HG02642 (cell line): ENCODE measurements at regions not wholly inside any gene's neighbourhood (a gene's known extent, or its start where the extent isn't known, plus 50 kb on each side); places are given as distances from the start of the nearest gene placed in this dataset.

ENCODE experiments used
- ATAC-seq: cut with Tn5 transposase; IDR thresholded peaks from one replicate; pipeline ENCODE4 v1.9.1; 2021; ENCODE audit warnings: mild to moderate bottlenecking; ENCODE audit not compliant: unreplicated experiment, poor library complexity

- ATAC-seq = no peak
These were observed 87.0 kb downstream of the YTHDF1 start for GRCh38 chr20:63128956-63129355.

- no peak for ATAC-seq
These were observed 87.6 kb downstream of the YTHDF1 start for GRCh38 chr20:63128367-63128766.

- no peak for ATAC-seq
These were observed 88.1 kb downstream of the YTHDF1 start for GRCh38 chr20:63127700-63128364.

- no peak for ATAC-seq
These were observed 88.8 kb downstream of the YTHDF1 start for GRCh38 chr20:63126876-63127699.

DNA sequence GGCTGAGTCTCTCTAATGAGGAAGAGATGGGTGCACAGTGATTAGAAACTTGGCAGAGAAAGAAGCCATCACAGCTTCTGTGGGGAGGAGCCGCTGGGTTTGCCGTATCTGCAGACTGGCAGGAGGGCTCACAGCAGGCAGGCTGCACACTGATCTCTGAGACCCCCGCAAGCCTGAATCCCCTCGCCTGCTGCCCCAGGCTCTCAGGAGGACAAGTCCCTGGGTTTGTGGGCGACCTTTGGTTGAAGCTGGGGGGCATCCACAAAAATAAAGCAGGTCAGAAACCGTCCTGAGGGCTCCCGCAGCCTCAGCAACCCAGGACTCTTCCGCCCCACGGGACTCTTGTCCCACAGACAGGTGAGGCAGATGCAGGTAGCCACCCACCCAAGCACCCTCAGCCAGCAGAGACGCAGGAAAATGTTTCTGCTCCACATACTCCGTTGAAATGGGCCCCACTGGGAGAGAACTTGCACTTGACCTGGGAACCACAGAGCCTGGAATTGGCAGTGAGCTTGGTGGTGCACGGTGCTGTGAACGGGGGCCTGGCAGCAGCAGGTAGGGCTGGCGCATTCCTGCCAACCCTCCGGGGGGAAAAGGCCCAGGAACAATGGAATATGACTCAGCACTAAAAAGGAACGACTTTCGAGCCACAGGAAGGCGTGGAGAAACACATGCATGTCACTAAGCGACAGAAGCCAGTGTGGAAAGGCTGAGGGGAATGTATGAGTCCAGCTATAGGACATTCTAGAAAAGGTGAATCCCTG, 89.9 kb downstream of the YTHDF1 start:
- ATAC-seq = no peak

DNA sequence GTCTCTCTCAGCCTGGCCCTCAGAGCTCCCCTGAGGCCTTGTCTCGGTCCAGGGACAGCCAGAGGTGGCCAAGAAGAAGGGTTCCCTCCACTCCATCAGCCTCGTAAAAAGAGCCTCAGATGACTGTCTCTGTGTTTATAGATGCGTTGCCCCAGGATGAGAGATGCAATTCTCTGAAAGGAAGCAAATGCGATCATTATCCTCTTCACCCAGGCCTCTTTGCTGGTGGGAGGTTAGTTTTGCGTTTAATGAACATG, 90.4 kb downstream of the YTHDF1 start:
- no peak for ATAC-seq

- ATAC-seq = no peak
These were observed 91.0 kb downstream of the YTHDF1 start for GRCh38 chr20:63124782-63125580.

DNA sequence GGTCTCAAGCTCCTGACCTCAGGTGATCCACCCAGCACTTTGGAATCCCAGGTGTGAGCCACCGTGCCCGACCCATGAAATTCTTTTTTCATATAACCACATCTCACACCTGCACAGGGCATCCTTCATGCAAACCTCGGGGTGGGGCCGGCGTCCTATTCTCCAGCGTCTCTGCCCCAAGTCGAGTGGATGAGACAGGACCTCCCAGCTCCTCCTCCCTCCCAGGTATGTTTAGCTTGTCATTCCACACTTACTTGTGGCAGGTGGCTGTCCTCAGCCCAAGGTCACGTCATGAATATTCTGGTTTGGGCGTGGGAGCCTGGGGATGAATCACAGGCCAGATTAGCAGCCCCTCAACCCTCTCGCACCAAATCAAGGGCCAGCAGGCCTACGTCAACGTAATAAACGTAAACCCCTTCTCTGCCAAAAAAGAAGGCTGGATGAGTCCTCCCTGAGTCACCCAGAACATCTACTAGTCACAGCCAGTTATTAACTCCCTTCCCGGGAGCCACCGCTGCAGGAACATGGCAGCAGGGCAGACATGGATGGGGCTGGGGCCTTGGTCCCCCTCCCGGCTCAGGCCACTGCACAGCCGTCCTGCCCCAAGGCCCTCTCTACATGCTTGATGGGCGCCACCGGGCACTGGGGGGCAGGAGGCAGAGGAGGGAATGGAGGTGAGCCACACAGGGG, 91.7 kb downstream of the YTHDF1 start:
- no peak for ATAC-seq

- ATAC-seq = no peak
These were observed 92.6 kb downstream of the YTHDF1 start for GRCh38 chr20:63123331-63123741.

DNA sequence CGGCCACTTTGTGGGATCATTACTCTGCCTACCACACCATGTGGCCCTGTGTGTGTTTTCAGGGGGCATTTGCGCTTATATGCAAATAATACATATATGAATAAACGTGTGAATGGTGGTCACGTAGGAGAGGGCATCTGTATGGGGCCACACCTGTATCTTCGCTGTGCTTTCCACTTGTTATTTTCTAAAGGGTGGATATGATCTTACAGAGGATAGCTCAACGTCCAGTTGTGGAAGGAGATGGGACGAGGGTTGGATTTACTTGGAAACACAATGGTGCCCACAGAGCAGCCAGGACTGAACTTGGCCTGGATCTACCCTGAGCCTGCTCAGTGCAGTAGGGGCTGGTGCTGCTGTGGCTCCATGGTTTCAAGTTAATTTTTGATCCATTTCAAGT, 93.3 kb downstream of the YTHDF1 start:
- ATAC-seq = no peak

DNA sequence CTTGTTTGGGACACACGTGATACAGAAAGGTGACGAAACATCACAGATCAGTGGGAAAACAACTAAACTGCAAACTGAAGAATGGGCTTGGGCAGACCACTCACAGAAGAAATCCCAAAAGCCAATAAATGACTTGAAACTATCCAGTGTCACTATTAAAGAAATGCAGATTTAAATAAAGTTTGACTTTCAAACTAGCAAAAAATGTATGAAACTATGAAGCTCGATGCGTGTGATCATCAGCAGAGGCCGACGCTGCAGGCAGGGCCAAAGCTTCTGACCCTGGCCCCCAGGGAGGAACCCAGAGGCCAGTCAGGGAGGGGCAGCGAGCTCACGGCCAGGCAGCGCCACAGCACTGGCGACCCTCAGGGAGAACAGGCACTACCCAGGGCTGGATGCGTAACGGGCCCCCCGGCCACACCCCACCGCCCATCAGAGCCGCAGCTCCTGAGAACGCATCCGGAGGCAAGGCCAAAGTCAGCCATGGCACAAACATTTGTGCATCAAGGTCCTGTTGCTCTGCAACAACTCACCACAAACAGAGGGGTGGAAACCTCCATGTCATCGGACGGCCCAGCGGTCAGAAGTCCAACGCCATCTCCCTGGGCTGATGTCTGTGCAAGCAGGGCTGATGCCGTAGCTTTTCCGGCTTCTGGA, 94.1 kb downstream of the YTHDF1 start:
- no peak for ATAC-seq

- ATAC-seq = no peak
These were observed 94.7 kb downstream of the YTHDF1 start for GRCh38 chr20:63121246-63121645.

GRCh38 chr20:63120808-63121090, 95.2 kb downstream of the YTHDF1 start:
- no peak for ATAC-seq

GRCh38 chr20:63119963-63120807, 95.7 kb downstream of the YTHDF1 start:
- no peak for ATAC-seq

GRCh38 chr20:63119121-63119962, 96.6 kb downstream of the YTHDF1 start:
- no peak for ATAC-seq

DNA sequence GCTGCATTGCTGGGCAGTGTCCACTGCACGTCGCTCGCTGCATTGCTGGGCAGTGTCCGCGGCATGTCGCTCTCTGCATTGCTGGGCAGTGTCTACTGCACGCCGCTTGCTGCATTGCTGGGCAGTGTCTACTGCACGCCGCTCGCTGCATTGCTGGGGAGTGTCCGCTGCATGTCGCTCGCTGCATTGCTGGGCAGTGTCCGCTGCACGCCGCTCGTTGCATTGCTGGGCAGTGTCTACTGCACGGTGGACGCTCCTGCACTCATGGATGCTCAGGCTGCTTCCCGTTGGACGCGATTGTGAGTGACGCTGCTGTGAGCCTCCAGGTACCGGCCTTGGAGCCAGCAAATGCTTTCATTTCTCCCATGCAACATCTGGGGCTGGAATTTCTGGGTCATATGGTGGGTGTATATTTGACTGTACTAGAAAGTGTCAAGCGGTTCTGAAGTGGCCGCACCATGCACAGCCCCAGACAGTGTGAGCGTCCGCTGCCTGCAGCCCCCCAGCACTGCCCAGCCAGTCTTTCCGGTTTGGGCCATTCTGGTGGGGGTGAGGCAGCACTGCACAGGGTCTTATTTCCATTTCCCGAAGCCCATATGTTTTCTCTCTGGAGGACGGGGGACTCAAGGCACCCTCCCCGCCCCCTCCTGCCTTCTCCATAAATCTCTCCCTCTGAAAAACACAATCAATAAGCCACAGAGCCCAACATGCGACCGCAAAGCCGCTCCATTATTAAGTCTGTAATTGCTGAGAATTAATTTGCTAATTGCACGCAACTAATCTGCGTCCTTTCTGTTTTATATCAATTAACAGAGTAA, 97.4 kb downstream of the YTHDF1 start:
- no peak for ATAC-seq

GRCh38 chr20:63117661-63118302, 98.1 kb downstream of the YTHDF1 start:
- ATAC-seq = no peak
